Endothelial cell (in vitro differentiated cells): ENCODE measurements at regions not wholly inside any gene's neighbourhood (a gene's known extent, or its start where the extent isn't known, plus 50 kb on each side); places are given as distances from the start of the nearest gene placed in this dataset.

Source experiments
- DNase-seq: peaks from one replicate; pipeline ENCODE4 v3.0.0; 2021; ENCODE audit warnings: low spot score
- H3K27ac Mint-ChIP-seq: one replicate; pipeline ENCODE4 v1.8.0; 2021; ENCODE audit warnings: mixed read lengths, inconsistent platforms; ENCODE audit not compliant: unreplicated experiment
- H3K27me3 Mint-ChIP-seq: one replicate; pipeline ENCODE4 v1.8.0; 2021; ENCODE audit warnings: mild to moderate bottlenecking, moderate library complexity, mixed read lengths, inconsistent platforms; ENCODE audit not compliant: unreplicated experiment
- H3K36me3 Mint-ChIP-seq: one replicate; pipeline ENCODE4 v1.8.0; 2021; ENCODE audit warnings: mild to moderate bottlenecking, low read depth, mixed read lengths, inconsistent platforms; ENCODE audit not compliant: unreplicated experiment
- H3K4me1 Mint-ChIP-seq: one replicate; pipeline ENCODE4 v1.8.0; 2021; ENCODE audit warnings: mild to moderate bottlenecking, mixed read lengths, inconsistent platforms; ENCODE audit not compliant: unreplicated experiment
- H3K4me3 Mint-ChIP-seq: one replicate; pipeline ENCODE4 v1.8.0; 2021; ENCODE audit warnings: mild to moderate bottlenecking, mixed read lengths, inconsistent platforms; ENCODE audit not compliant: unreplicated experiment
- H3K9me3 Mint-ChIP-seq: one replicate; pipeline ENCODE4 v1.8.0; 2021; ENCODE audit warnings: mixed read lengths, inconsistent platforms; ENCODE audit not compliant: unreplicated experiment
- TF ChIP-seq, protein P1 (sequence below): fragments of 200-600 bp; sonication (generic); IDR thresholded peaks from one replicate; pipeline ENCODE4 v1.5.0; 2021; ENCODE audit warnings: antibody characterized with exemption; ENCODE audit not compliant: unreplicated experiment

DNA sequence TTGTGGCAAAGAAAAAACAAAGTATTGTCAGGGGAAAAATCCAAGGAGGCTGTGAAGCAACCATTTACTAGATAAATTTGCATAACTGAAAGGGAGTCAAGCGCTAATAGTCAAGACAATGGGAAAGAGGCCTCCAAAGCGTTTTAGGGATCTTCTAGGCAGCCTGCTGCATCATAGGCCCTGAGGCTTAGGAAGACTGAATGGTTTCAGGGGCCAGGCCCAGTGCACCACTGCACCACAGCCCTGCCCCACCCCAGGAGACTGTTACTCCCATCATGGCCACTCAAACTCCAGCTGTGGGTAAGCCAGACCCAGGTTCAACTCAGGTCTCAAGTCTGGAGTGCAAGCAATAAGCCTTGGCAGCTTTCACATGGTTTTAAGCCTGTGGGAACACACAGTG lies 362.9 kb downstream of the SH3BGRL start:
- TF ChIP-seq, protein P1, sequence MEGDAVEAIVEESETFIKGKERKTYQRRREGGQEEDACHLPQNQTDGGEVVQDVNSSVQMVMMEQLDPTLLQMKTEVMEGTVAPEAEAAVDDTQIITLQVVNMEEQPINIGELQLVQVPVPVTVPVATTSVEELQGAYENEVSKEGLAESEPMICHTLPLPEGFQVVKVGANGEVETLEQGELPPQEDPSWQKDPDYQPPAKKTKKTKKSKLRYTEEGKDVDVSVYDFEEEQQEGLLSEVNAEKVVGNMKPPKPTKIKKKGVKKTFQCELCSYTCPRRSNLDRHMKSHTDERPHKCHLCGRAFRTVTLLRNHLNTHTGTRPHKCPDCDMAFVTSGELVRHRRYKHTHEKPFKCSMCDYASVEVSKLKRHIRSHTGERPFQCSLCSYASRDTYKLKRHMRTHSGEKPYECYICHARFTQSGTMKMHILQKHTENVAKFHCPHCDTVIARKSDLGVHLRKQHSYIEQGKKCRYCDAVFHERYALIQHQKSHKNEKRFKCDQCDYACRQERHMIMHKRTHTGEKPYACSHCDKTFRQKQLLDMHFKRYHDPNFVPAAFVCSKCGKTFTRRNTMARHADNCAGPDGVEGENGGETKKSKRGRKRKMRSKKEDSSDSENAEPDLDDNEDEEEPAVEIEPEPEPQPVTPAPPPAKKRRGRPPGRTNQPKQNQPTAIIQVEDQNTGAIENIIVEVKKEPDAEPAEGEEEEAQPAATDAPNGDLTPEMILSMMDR, result no peak
- no peaks in the 10 kb centered on the region for H3K4me1 Mint-ChIP-seq

DNA sequence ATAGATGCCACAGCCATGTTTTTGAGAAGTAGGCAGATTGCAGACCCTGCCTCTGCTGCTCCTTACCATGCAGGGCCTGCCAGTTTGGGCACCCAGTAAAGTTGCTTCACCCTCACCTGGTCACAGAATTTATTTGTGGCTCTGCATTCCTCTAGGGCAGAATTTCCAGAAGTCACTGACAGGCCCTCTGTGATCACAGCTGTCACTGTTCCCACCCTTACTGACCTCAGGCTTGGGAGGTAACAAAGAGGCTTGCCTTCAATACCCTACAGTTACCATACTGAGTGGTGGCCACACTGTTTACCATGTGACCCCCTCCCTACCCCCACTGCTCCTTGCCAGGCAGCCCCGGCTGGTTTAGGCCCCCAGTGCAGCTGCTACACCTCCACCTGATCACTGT lies 375.1 kb downstream of the SH3BGRL start:
- Mint-ChIP-seq H3K4me1 (no peaks in the 10 kb centered on the region), H3K9me3 (no peaks in the 10 kb centered on the region), H3K4me3 (no peak overlapping the region), H3K27me3 (no peaks in the 10 kb centered on the region), H3K36me3 (no peaks in the 10 kb centered on the region), H3K27ac (no peak overlapping the region)
- DNase-seq, result no peak
- TF ChIP-seq, protein P1, result no peak

More for the DNA sequence above, 362.9 kb downstream of the SH3BGRL start:
- DNase-seq, result no peak
- H3K9me3 Mint-ChIP-seq, result no peaks in the 10 kb centered on the region
- H3K36me3 Mint-ChIP-seq, result no peaks in the 10 kb centered on the region
- no peak overlapping the region for H3K4me3 Mint-ChIP-seq
- H3K27ac Mint-ChIP-seq, result no peak overlapping the region
- H3K27me3 Mint-ChIP-seq, result no peaks in the 10 kb centered on the region

DNA sequence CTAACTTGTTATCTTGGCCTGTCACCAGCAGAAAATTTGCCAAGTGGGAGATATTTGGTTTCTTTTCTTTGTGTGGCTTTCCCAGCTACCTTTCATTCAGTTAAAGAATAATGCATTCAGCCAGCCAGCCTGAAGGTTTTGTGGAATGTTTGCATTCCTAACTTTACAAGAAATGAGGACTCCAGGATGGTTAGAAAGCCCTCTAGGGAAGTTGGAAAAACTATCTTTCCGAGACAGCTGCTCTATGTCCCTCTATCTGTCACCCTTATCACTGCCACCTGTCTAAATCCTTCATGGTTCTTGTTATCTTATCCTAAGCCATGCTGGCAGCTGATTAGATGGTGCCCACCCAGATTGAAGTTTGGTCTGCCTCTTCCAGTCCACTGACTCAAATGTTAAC lies 384.2 kb downstream of the SH3BGRL start:
- Mint-ChIP-seq H3K27me3 (peaks cover 1% of the 10 kb centered on the region), H3K4me1 (peaks cover 4% of the 10 kb centered on the region), H3K27ac (no peak overlapping the region), H3K4me3 (no peak overlapping the region), H3K9me3 (no peaks in the 10 kb centered on the region), H3K36me3 (no peaks in the 10 kb centered on the region)
- DNase-seq, result no peak
- TF ChIP-seq, protein P1, result no peak

DNA sequence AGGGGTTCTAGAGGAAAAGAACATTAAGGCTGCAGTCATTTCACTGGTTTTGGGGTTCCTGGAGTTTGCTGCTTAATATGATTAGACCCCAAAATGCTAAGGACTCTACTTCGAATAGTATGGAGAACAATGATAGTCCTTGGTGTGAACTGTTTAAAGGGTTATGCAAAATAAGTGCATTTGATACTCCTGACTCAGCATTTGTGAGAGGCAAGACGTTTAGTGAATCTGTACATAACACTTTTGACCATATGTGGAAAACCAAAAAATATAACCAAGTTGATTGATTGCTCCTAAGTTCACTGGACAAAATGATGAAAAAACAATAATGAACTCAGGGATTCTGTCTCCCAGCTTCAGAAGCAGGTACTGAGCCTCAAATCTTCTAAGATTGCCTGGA lies 414.1 kb downstream of the SH3BGRL start:
- TF ChIP-seq, protein P1, result no peak
- no peak overlapping the region for H3K27ac Mint-ChIP-seq
- H3K36me3 Mint-ChIP-seq, result peaks cover 3% of the 10 kb centered on the region
- no peaks in the 10 kb centered on the region for H3K9me3 Mint-ChIP-seq
- DNase-seq, result no peak
- no peaks in the 10 kb centered on the region for H3K27me3 Mint-ChIP-seq
- H3K4me1 Mint-ChIP-seq, result no peaks in the 10 kb centered on the region
- H3K4me3 Mint-ChIP-seq, result no peak overlapping the region

DNA sequence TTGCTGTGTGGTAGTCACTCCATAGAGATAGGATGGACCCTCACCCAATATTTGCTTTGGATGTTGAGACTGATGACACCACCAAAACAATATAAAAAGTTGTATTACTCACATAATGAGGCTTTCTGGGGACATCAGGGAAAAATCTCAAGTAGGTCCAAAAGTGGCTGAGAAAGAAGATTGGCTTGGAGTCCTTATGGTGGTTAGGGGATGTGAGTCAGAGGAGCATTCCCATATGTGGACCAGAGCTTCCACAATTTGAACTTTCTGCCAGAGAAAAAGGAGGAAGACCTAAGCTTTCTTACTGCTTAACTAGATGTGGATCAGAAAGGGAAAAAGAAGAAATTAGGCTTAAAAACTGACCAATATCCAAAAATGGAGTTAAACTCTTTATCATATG lies 460.5 kb downstream of the SH3BGRL start:
- Mint-ChIP-seq H3K27ac (no peak overlapping the region), H3K36me3 (no peaks in the 10 kb centered on the region), H3K27me3 (no peaks in the 10 kb centered on the region), H3K4me3 (no peak overlapping the region), H3K4me1 (no peaks in the 10 kb centered on the region), H3K9me3 (no peaks in the 10 kb centered on the region)
- DNase-seq, result no peak
- TF ChIP-seq, protein P1, result no peak
